HG02610 (cell line): ENCODE measurements at regions not wholly inside any gene's neighbourhood (a gene's known extent, or its start where the extent isn't known, plus 50 kb on each side); places are given as distances from the start of the nearest gene placed in this dataset.
A peak's percentile ranks its signal among the peaks of the same experiment; 100 is the strongest.
"Not testable (repeated sequence)": the region's sequence is repeated elsewhere in the genome, so short reads cannot be mapped to it uniquely, and the experiment has no call there.

Experiments
- ATAC-seq: cut with Tn5 transposase; IDR thresholded peaks from one replicate; pipeline ENCODE4 v1.9.1; 2021; ENCODE audit warnings: mild to moderate bottlenecking, moderate library complexity; ENCODE audit not compliant: unreplicated experiment

DNA sequence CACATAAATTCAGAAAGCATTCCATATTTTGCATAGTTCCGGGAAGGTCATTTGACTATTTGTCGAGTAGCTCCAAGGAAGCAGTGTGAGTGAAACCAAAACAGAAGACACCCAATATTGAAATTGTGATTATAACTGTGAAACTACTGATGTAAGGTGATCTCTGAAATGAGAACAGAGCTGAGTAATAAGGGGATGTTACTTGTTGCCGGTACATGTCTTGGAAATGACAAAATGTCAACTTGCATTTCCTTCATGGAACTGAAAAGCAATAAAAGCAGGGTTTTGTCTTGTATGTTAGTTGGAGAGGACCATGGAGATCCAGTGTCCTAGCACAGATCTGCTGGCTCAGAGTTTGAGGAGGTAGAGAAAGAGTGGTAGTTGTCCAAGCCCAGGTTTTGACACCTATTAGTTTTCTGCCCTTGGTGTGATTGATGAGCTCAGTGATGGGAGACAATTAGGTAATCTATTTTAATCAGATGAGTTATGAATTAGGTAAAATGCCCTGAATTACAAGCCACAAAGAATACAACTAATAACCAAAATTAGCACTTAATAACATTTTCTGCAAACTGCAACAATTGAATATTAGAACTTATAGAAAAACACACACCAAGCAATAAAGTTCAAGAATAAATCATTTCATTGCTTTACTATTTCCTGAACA is 58.7 kb upstream of the ZNF519 start:
- ATAC-seq, result peak; percentile 97

DNA sequence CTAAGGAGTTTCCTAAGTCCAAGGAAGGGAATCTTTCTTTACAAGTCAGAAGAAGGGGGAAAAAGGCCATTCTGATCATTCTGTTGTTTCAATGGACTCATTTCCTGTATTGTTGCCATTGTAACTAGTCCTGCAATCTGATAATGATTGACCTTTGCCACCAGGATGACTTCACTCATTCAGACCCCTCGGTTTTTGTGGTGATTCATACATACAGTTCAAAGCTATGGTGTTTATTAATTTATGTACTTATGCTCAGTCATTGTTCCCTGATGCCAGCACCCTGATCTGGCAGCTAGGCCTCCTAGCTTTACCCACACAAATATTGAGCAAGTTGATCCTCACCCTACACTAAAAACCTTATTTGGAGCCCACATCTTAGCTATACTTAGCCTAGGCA is 57.6 kb upstream of the ZNF519 start:
- ATAC-seq, result no peak

DNA sequence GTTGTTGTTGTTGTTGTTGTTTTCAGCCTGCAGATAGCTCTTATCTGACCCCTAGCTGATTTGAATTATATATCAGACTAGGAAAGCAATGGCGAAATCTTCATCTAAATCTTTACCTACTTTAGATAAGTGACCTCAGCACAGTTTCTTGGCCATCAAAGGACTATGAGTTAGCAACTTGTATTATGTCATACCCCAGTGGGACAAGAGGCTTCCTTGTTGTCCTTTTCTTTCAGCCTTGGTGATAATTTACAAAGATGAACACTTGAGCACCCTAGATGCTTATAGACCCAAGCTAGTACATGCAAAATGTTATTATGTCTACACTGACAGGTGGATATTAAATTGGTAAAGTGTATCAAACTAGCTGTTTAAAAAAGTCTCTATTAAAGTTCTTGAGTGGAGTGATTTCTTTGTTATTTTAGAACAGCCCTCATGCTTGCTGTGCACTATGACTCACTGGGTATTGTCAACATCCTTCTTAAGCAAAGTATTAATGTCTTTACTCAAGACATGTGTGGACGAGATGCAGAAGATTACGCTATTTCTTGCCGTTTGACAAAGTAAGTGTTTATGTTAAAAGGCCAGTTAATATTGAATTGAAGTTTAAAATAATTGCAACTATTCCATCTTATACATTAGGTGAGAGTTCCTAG is 56.6 kb upstream of the ZNF519 start:
- ATAC-seq, result not testable (repeated sequence)
